Stomach (tissue), 8 donors: ENCODE measurements at regions not wholly inside any gene's neighbourhood (a gene's known extent, or its start where the extent isn't known, plus 50 kb on each side); places are given as distances from the start of the nearest gene placed in this dataset.

Source experiments
- DNase-seq, 2 donors: peaks; one replicate each; pipeline versions ENCODE4 v3.0.0 to v3.0.0-alpha.2; 2013 to 2019
- H3K27ac ChIP-seq, 5 donors: fragments of 200-600 bp in 4 of 5; sonication (generic) in 4 of 5; one replicate each; pipeline ENCODE4 v1.5.1; 2013 to 2019; ENCODE audit warnings: mild to moderate bottlenecking in 1 of 5, moderate library complexity in 1 of 5
- H3K27me3 ChIP-seq, 3 donors: fragments of 200-600 bp; sonication (generic); one replicate each; pipeline ENCODE4 v1.5.1; 2017 to 2019; ENCODE audit warnings: mixed run types in 1 of 3
- H3K36me3 ChIP-seq, 4 donors: fragments of 200-600 bp; sonication (generic); 1 replicate in 3 of 4; 2 replicates in 1 of 4; pipeline ENCODE4 v1.5.1; 2016 to 2019
- H3K4me1 ChIP-seq, 4 donors: fragments of 200-600 bp; sonication (generic); one replicate each; pipeline ENCODE4 v1.5.1; 2016 to 2019
- H3K4me3 ChIP-seq, 4 donors: fragments of 200-600 bp; sonication (generic) in 3 of 4; one replicate each; pipeline ENCODE4 v1.5.1; 2016 to 2019; ENCODE audit warnings: mild to moderate bottlenecking in 1 of 4
- H3K9me3 ChIP-seq, 4 donors: fragments of 200-600 bp; sonication (generic); one replicate each; pipeline ENCODE4 v1.5.1; 2016 to 2019
- CTCF ChIP-seq, 7 experiments: fragments of 450-650 bp in 4 of 7; fragments of 200-600 bp in 3 of 7; sonication (generic) in 3 of 7; IDR thresholded peaks; one replicate each; pipeline ENCODE4 v1.5.1; 2016 to 2019; ENCODE audit warnings: antibody characterized with exemption in 7 of 7, control low read depth in 2 of 7, mild to moderate bottlenecking in 1 of 7
- EP300 ChIP-seq: sonication (generic); formaldehyde crosslinking; IDR thresholded peaks from one replicate; pipeline ENCODE4 v1.6.1; 2017; ENCODE audit warnings: antibody characterized with exemption
- POLR2A ChIP-seq, 4 donors: fragments of 450-650 bp; IDR thresholded peaks; one replicate each; pipeline ENCODE4 v1.6.1; 2016; ENCODE audit warnings: antibody characterized with exemption in 4 of 4, control low read depth in 2 of 4, mild to moderate bottlenecking in 1 of 4, moderate library complexity in 1 of 4
- POLR2AphosphoS5 ChIP-seq, 3 donors: sonication (generic); formaldehyde crosslinking; IDR thresholded peaks; one replicate each; pipeline ENCODE4 v1.6.1; 2016; ENCODE audit warnings: antibody characterized with exemption in 3 of 3
- WGBS, 5 donors: extraction: QIAGEN DNeasy Blood & Tissue Kit in 3 of 5; methylation state at CpG; one replicate each; pipeline versions ENCODE4 v1.1.5 to v1.1.7; 2013 to 2018; 5-methylcytosine and 5-hydroxymethylcytosine counted together
- intact Hi-C: fragments of 100-400 bp; cut with DNase I; formaldehyde crosslinking; loops from one replicate; pipeline ENCODE4 v1.15.1; 2023; ENCODE audit warnings: low total_unique reads
- donor health status: healthy with polysubstance abuse.
- donor health status: Bipolar disorder and iron deficiency.
- donor health status: healthy.

- DNase-seq, result no peak
- no peak overlapping the region for H3K4me3 ChIP-seq
- intact Hi-C loops, result no loop called here
- TF ChIP-seq POLR2A (IDR thresholded peaks at IDR 0.05), result no peak
- TF ChIP-seq CTCF (IDR thresholded peaks at IDR 0.05), result no peak
- TF ChIP-seq EP300, result no peak
- TF ChIP-seq POLR2AphosphoS5 (IDR thresholded peaks at IDR 0.05), result no peak
- no peaks in the 10 kb centered on the region for H3K9me3 ChIP-seq
- H3K4me1 ChIP-seq, result peaks cover 7 to 26% (median 21%) of the 10 kb centered on the region in 4 donors
- H3K36me3 ChIP-seq, result no peaks in the 10 kb centered on the region
- H3K27ac ChIP-seq, result no peak overlapping the region
- no peaks in the 10 kb centered on the region for H3K27me3 ChIP-seq
These were observed 91.4 kb upstream of the RBMS1 start for GRCh38 chr2:160584972-160585494.

- Histone ChIP-seq H3K4me1 (no peaks in the 10 kb centered on the region), H3K36me3 (no peaks in the 10 kb centered on the region), H3K9me3 (no peaks in the 10 kb centered on the region), H3K4me3 (no peak overlapping the region), H3K27ac (no peak overlapping the region), H3K27me3 (no peaks in the 10 kb centered on the region)
- 14 to 25% (median 22%) methylated on average over 1 of the region's 1 CpG for whole genome bisulfite sequencing, 5 donors
- TF ChIP-seq POLR2AphosphoS5 (IDR thresholded peaks at IDR 0.05) (no peak), EP300 (no peak), CTCF (IDR thresholded peaks at IDR 0.05) (no peak), POLR2A (IDR thresholded peaks at IDR 0.05) (no peak)
- DNase-seq, result no peak
- intact Hi-C loops, result no loop called here
These were observed 97.1 kb upstream of the RBMS1 start for GRCh38 chr2:160590664-160591063.

- intact Hi-C loops, result no loop called here
- no peak overlapping the region for H3K27ac ChIP-seq
These were observed 98.8 kb upstream of the RBMS1 start for GRCh38 chr2:160592401-160592800.

GRCh38 chr2:160592993-160593392 lies 99.4 kb upstream of the RBMS1 start:
- no peaks in the 10 kb centered on the region for H3K27me3 ChIP-seq
- intact Hi-C loops, result no loop called here
- no peak overlapping the region for H3K4me3 ChIP-seq
- no peaks in the 10 kb centered on the region for H3K9me3 ChIP-seq
- DNase-seq, result no peak
- no peak for TF ChIP-seq POLR2A (IDR thresholded peaks at IDR 0.05)
- TF ChIP-seq EP300, result no peak
- no peak for TF ChIP-seq CTCF (IDR thresholded peaks at IDR 0.05)
- no peak for TF ChIP-seq POLR2AphosphoS5 (IDR thresholded peaks at IDR 0.05)
- H3K27ac ChIP-seq, result no peak overlapping the region
- H3K4me1 ChIP-seq, result no peaks in the 10 kb centered on the region
- H3K36me3 ChIP-seq, result no peaks in the 10 kb centered on the region

More at GRCh38 chr2:160592401-160592800, 98.8 kb upstream of the RBMS1 start:
- no peak for DNase-seq
- Histone ChIP-seq H3K36me3 (no peaks in the 10 kb centered on the region), H3K4me3 (no peak overlapping the region), H3K27me3 (no peaks in the 10 kb centered on the region), H3K4me1 (no peaks in the 10 kb centered on the region), H3K9me3 (no peaks in the 10 kb centered on the region)
- 33 to 96% (median 95%) methylated on average over 1 of the region's 1 CpG for WGBS, 5 donors
- TF ChIP-seq POLR2AphosphoS5 (IDR thresholded peaks at IDR 0.05), result no peak
- no peak for TF ChIP-seq EP300
- TF ChIP-seq CTCF (IDR thresholded peaks at IDR 0.05), result no peak
- TF ChIP-seq POLR2A (IDR thresholded peaks at IDR 0.05), result no peak
